MM.1S (cell line): ENCODE measurements at regions not wholly inside any gene's neighbourhood (a gene's known extent, or its start where the extent isn't known, plus 50 kb on each side); places are given as distances from the start of the nearest gene placed in this dataset.

Experiments
- DNase-seq: peaks from one replicate; pipeline ENCODE4 v3.0.0-alpha.2; 2015
- H2AFZ ChIP-seq: fragments of 300-600 bp; sonication (generic); 2 replicates; pipeline ENCODE4 v1.6.0; 2016; ENCODE audit warnings: antibody characterized with exemption, low read length
- H3F3A ChIP-seq: fragments of 300-600 bp; sonication (generic); 2 replicates; pipeline ENCODE4 v1.6.1; 2016; ENCODE audit warnings: mild to moderate bottlenecking, antibody characterized with exemption, low read length, moderate library complexity, mixed read lengths; ENCODE audit not compliant: insufficient read depth
- H3K27ac ChIP-seq: fragments of 300-600 bp; sonication (generic); 2 replicates; pipeline ENCODE4 v1.5.1; 2016; ENCODE audit warnings: mild to moderate bottlenecking, low read length
- H3K27me3 ChIP-seq: fragments of 300-600 bp; sonication (generic); replicated peaks from 2 replicates; pipeline ENCODE4 v1.6.0; 2016; ENCODE audit warnings: low read length; ENCODE audit not compliant: insufficient read depth
- H3K36me3 ChIP-seq: fragments of 300-600 bp; sonication (generic); replicated peaks from 2 replicates; pipeline ENCODE4 v1.6.1; 2016; ENCODE audit warnings: mild to moderate bottlenecking, low read length, mixed read lengths; ENCODE audit not compliant: insufficient read depth
- H3K4me1 ChIP-seq: fragments of 300-600 bp; sonication (generic); 2 replicates; pipeline ENCODE4 v1.6.1; 2016; ENCODE audit warnings: low read length, mixed read lengths
- H3K4me2 ChIP-seq: fragments of 300-600 bp; sonication (generic); 2 replicates; pipeline ENCODE4 v1.6.0; 2016; ENCODE audit warnings: low read depth, low read length
- H3K4me3 ChIP-seq: fragments of 300-600 bp; sonication (generic); 2 replicates; pipeline ENCODE4 v1.5.1; 2016; ENCODE audit warnings: low read length, mixed read lengths
- H3K79me2 ChIP-seq: fragments of 300-600 bp; sonication (generic); 2 replicates; pipeline ENCODE4 v1.6.1; 2016; ENCODE audit warnings: mixed run types, low read length, mixed read lengths
- H3K9ac ChIP-seq: fragments of 300-600 bp; sonication (generic); 2 replicates; pipeline ENCODE4 v1.6.1; 2016; ENCODE audit warnings: low read length, mixed read lengths
- H3K9me2 ChIP-seq: fragments of 300-600 bp; sonication (generic); replicated peaks from 2 replicates; pipeline ENCODE4 v1.6.1; 2016; ENCODE audit warnings: mild to moderate bottlenecking, low read length, mixed read lengths; ENCODE audit not compliant: insufficient read depth
- H3K9me3 ChIP-seq: fragments of 300-600 bp; sonication (generic); replicated peaks from 2 replicates; pipeline ENCODE4 v1.6.1; 2016; ENCODE audit warnings: mild to moderate bottlenecking, low read length, mixed read lengths; ENCODE audit not compliant: insufficient read depth
- H4K20me1 ChIP-seq: fragments of 300-600 bp; sonication (generic); 2 replicates; pipeline ENCODE4 v1.6.1; 2016; ENCODE audit warnings: mild to moderate bottlenecking, low read length, moderate library complexity, mixed read lengths; ENCODE audit not compliant: insufficient read depth
- EZH2 ChIP-seq: fragments of 300-600 bp; sonication (generic); optimal IDR thresholded peaks from 2 replicates; pipeline ENCODE3; 2017; ENCODE audit warnings: low read depth, mild to moderate bottlenecking, antibody characterized with exemption, low read length, mixed read lengths
- EZH2phosphoT487 ChIP-seq: fragments of 300-600 bp; sonication (generic); IDR thresholded peaks from 2 replicates; pipeline ENCODE4 v1.6.1; 2018; ENCODE audit warnings: antibody characterized with exemption, low read length
- TF ChIP-seq, protein P1 (sequence below): fragments of 300-600 bp; sonication (generic); IDR thresholded peaks from 2 replicates; pipeline ENCODE4 v1.5.1; 2016; ENCODE audit warnings: antibody characterized with exemption, low read length, mixed read lengths

DNA sequence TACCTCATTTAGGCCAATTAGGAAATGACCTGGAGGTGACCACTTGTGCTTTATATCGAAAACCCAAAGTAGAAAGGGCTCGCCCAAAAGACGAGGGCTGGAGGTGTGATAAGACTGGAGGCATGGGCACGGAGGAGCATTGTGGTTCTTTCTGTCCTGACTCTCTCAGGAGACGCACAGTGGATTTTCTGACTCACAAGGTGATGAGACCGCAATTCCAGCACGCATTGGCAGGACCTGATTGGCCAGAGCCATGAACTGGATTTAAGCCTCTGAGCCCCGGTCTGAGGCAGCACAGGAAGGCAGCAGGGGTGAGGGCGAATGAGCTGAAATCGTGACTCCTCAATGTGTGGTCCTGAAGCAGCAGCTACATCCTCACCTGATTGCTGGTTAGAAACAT lies 559.1 kb upstream of the SALL1 start:
- no peak overlapping the region for H3K4me3 ChIP-seq
- H3K4me2 ChIP-seq = no peak overlapping the region
- no peak for DNase-seq
- H3F3A ChIP-seq = no peaks in the 10 kb centered on the region
- no peak overlapping the region for H2AFZ ChIP-seq
- H3K27ac ChIP-seq = no peak overlapping the region
- H3K4me1 ChIP-seq = no peaks in the 10 kb centered on the region
- no peak overlapping the region for H3K9ac ChIP-seq
- H3K79me2 ChIP-seq = no peaks in the 10 kb centered on the region
- no peaks in the 10 kb centered on the region for H3K27me3 ChIP-seq
- no peaks in the 10 kb centered on the region for H3K9me3 ChIP-seq
- no peaks in the 10 kb centered on the region for H3K36me3 ChIP-seq
- TF ChIP-seq, protein P1, sequence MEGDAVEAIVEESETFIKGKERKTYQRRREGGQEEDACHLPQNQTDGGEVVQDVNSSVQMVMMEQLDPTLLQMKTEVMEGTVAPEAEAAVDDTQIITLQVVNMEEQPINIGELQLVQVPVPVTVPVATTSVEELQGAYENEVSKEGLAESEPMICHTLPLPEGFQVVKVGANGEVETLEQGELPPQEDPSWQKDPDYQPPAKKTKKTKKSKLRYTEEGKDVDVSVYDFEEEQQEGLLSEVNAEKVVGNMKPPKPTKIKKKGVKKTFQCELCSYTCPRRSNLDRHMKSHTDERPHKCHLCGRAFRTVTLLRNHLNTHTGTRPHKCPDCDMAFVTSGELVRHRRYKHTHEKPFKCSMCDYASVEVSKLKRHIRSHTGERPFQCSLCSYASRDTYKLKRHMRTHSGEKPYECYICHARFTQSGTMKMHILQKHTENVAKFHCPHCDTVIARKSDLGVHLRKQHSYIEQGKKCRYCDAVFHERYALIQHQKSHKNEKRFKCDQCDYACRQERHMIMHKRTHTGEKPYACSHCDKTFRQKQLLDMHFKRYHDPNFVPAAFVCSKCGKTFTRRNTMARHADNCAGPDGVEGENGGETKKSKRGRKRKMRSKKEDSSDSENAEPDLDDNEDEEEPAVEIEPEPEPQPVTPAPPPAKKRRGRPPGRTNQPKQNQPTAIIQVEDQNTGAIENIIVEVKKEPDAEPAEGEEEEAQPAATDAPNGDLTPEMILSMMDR = no peak
- TF ChIP-seq EZH2 (no peak), EZH2phosphoT487 (no peak)
- H4K20me1 ChIP-seq = no peaks in the 10 kb centered on the region
- no peaks in the 10 kb centered on the region for H3K9me2 ChIP-seq

DNA sequence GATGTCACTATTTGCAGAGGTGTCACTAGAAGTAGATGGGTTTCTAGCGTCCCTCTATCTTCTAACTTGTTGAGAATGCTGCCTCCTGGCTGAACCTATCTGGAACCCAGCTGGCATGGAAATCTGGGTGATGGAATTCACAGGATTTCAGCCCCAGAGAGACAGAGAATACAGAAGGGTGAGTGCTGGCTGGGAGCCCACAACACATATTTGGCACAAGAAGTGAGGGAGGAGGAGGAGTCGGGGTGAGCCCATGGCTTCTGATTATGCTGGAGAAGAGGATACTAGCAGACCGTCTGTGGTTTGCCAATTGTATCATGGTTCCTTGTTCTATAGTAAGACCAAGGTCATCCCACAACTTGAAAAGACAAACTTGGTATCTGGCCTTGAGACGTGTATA lies 557.8 kb upstream of the SALL1 start:
- no peaks in the 10 kb centered on the region for H3K79me2 ChIP-seq
- no peak overlapping the region for H3K27ac ChIP-seq
- no peaks in the 10 kb centered on the region for H3F3A ChIP-seq
- H3K9me2 ChIP-seq = no peaks in the 10 kb centered on the region
- TF ChIP-seq, protein P1 = no peak
- TF ChIP-seq EZH2 = no peak
- no peak for TF ChIP-seq EZH2phosphoT487
- H4K20me1 ChIP-seq = no peaks in the 10 kb centered on the region
- H3K27me3 ChIP-seq = no peaks in the 10 kb centered on the region
- H3K4me2 ChIP-seq = no peak overlapping the region
- no peak overlapping the region for H3K9ac ChIP-seq
- no peak overlapping the region for H2AFZ ChIP-seq
- H3K4me1 ChIP-seq = no peaks in the 10 kb centered on the region
- DNase-seq = no peak
- no peak overlapping the region for H3K4me3 ChIP-seq
- H3K9me3 ChIP-seq = no peaks in the 10 kb centered on the region
- no peaks in the 10 kb centered on the region for H3K36me3 ChIP-seq

DNA sequence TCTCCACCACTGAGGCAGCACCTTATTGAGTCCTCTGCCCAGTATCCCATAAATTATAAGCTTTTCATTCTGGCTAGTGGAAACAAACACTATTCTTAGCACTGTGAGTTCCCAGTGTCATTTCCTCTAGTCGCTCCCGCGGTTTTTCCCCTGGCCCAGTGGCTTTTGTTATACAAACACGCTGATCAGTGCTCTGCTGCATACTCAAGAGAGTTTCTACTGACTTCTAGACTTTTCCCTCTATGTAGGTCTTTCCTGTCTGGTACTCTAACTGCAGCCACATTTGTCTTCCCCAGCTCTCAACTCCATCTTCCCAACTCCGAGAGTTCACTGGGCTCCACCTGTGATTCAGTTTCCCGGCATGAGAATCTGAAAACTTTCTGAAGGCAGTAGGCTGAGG lies 556.6 kb upstream of the SALL1 start:
- Histone ChIP-seq H3K36me3 (no peaks in the 10 kb centered on the region), H3F3A (no peaks in the 10 kb centered on the region), H4K20me1 (no peaks in the 10 kb centered on the region), H3K79me2 (no peaks in the 10 kb centered on the region), H3K9me2 (no peaks in the 10 kb centered on the region), H3K4me2 (no peak overlapping the region), H3K27me3 (no peaks in the 10 kb centered on the region), H3K4me3 (no peak overlapping the region), H3K27ac (no peak overlapping the region), H3K9ac (no peak overlapping the region), H2AFZ (no peak overlapping the region), H3K9me3 (no peaks in the 10 kb centered on the region), H3K4me1 (no peaks in the 10 kb centered on the region)
- TF ChIP-seq EZH2phosphoT487 (no peak), EZH2 (no peak)
- TF ChIP-seq, protein P1 = no peak
- no peak for DNase-seq
